ENCODE measurements at regions not wholly inside any gene's neighbourhood (a gene's known extent, or its start where the extent isn't known, plus 50 kb on each side); places are given as distances from the start of the nearest gene placed in this dataset.
"Not testable (repeated sequence)": the region's sequence is repeated elsewhere in the genome, so short reads cannot be mapped to it uniquely, and the experiment has no call there.

DNA sequence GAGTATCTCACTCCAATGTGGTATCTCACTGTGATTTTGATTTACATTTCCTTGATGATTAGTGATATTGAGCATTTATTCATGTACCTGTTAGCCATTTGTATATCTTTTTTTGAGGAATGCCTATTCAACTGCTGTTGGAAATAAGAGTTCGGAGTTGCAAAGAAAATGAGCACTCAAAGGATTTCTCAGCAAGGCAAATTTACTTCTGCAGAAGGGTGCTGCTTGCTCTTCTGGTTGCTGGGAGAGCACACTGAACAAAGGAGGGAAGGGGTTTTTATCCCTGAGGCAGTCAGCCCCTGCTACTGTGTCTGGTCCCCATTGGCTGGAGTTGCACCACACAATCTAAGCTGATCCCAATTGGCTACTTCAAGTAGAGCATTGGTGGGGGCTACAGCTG is 822.4 kb upstream of the ADGRB3 start:
- WGBS (ENCODE audit: insufficient coverage): 91% methylated on average over 1 of the region's 1 CpG
- no peaks in the 10 kb centered on the region for H3K4me1 ChIP-seq (ENCODE audit: control extremely low read depth in 1 of 4, control insufficient read depth in 4 of 4, insufficient read depth in 4 of 4, low read length in 3 of 4)

DNA sequence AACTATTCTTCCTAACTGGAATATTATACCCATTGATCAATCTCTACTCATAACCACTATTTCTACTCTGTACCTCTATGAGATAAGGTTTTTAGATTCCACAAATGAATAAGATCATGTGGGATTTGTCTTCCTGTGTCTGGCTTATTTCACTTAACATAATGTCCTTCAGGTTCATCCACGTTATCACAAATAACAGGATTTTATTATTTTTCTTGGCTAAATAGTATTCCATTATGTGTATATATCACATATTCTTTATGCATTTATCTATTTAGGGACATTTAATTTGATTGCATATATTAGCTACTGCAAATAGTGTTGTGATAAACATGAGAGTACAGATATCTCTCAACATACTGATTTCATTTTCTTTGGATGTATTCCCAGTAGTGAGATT is 823.0 kb upstream of the ADGRB3 start:
- Histone ChIP-seq H3K4me1 (ENCODE audit: control extremely low read depth in 1 of 4, control insufficient read depth in 4 of 4, insufficient read depth in 4 of 4, low read length in 3 of 4) (no peaks in the 10 kb centered on the region), H3K27ac (ENCODE audit: insufficient read depth in 1 of 2, low read depth in 1 of 2, low read length in 2 of 2, poor library complexity in 1 of 2, severe bottlenecking in 2 of 2) (no peak overlapping the region), H3K9me3 (ENCODE audit: control extremely low read depth in 1 of 5, control insufficient read depth in 4 of 5, insufficient read depth in 2 of 5, low read depth in 1 of 5, low read length in 4 of 5) (peaks cover 0 to 16% (median 7%) of the 10 kb centered on the region in 5 experiments), H3K27me3 (replicated peaks in 2 of 5; ENCODE audit: control insufficient read depth in 4 of 5, insufficient read depth in 5 of 5, low read length in 4 of 5) (no peaks in the 10 kb centered on the region), H3K4me3 (ENCODE audit: control insufficient read depth in 1 of 7, extremely low read depth in 1 of 7, insufficient read depth in 4 of 7, low read depth in 2 of 7, low read length in 6 of 7) (no peak overlapping the region), H3K36me3 (ENCODE audit: control insufficient read depth in 4 of 4, insufficient read depth in 4 of 4, low read length in 3 of 4) (no peaks in the 10 kb centered on the region)
- no peak for DNase-seq
- CTCF ChIA-PET: no interaction called here
- POLR2A ChIA-PET: no interaction called here
- WGBS (ENCODE audit: insufficient coverage): no CpG with 5 or more reads among the region's 1 CpG

More for the DNA sequence above, 822.4 kb upstream of the ADGRB3 start:
- ChIA-PET POLR2A (no interaction called here), CTCF (no interaction called here)
- no peak overlapping the region for H3K4me3 ChIP-seq (ENCODE audit: control insufficient read depth in 1 of 7, extremely low read depth in 1 of 7, insufficient read depth in 4 of 7, low read depth in 2 of 7, low read length in 6 of 7)
- no peaks in the 10 kb centered on the region for H3K36me3 ChIP-seq (ENCODE audit: control insufficient read depth in 4 of 4, insufficient read depth in 4 of 4, low read length in 3 of 4)
- DNase-seq: no peak
- H3K27ac ChIP-seq (ENCODE audit: insufficient read depth in 1 of 2, low read depth in 1 of 2, low read length in 2 of 2, poor library complexity in 1 of 2, severe bottlenecking in 2 of 2): no peak overlapping the region
- peaks cover 0 to 16% (median 7%) of the 10 kb centered on the region in 5 experiments for H3K9me3 ChIP-seq (ENCODE audit: control extremely low read depth in 1 of 5, control insufficient read depth in 4 of 5, insufficient read depth in 2 of 5, low read depth in 1 of 5, low read length in 4 of 5)
- no peaks in the 10 kb centered on the region for H3K27me3 ChIP-seq (replicated peaks in 2 of 5; ENCODE audit: control insufficient read depth in 4 of 5, insufficient read depth in 5 of 5, low read length in 4 of 5)

DNA sequence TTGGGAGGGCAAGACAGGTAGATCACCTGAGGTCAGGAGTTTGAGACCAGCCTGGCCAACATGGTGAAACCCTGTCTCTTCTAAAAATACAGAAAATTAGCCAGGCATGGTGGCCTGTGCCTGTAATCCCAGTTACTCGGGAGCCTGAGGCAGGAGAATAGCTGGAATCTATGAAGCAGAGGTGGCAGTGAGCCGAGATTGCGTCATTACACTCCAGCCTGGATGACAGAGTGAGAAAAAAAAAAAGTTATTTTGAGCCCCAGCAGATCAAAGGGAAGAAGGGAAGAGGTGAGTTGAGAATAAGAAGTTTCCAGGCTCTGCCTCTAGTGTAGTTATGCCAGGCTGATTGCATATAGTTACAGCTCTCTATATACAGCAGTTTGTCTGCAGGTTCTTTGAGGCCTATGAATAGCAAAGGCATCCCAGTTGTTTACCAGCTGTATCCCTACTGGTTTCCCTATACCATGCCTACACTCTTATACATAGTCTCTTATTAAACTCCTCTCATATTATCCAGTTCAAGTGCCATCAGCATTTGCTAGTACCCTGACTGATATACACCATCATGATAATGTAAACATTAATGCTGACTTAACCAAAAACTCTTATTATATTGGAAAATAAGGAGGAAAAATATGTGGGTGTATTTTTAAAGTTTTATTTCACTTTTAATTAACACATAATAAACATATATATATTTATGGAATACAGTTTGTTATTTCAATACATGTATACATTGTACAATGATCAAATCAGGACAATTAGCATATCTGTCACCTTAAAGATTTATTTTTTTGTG is 823.6 kb upstream of the ADGRB3 start:
- POLR2A ChIA-PET: no interaction called here

DNA sequence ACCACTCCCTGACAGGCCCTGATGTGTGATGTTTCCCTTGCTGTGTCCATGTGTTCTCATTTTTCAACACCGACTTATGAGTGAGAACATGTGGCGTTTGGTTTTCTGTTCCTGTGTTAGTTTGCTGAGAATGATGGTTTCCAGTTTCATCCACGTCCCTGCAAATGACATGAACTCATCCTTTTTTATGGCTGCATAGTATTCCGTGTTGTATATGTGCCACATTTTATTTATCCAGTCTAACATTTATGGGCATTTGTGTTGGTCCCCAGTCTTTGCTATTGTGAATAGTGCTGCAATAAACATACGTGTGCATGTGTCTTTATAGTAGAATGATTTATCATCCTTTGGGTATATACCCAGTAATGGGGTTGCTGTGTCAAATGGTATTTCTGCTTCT is 830.3 kb upstream of the ADGRB3 start:
- no CpG with 5 or more reads among the region's 5 CpGs for WGBS (ENCODE audit: insufficient coverage)

More for the DNA sequence above, 823.6 kb upstream of the ADGRB3 start:
- Histone ChIP-seq H3K4me3 (ENCODE audit: control insufficient read depth in 1 of 7, extremely low read depth in 1 of 7, insufficient read depth in 4 of 7, low read depth in 2 of 7, low read length in 6 of 7) (no peak overlapping the region), H3K4me1 (ENCODE audit: control extremely low read depth in 1 of 4, control insufficient read depth in 4 of 4, insufficient read depth in 4 of 4, low read length in 3 of 4) (no peaks in the 10 kb centered on the region), H3K27me3 (replicated peaks in 2 of 5; ENCODE audit: control insufficient read depth in 4 of 5, insufficient read depth in 5 of 5, low read length in 4 of 5) (no peaks in the 10 kb centered on the region), H3K36me3 (ENCODE audit: control insufficient read depth in 4 of 4, insufficient read depth in 4 of 4, low read length in 3 of 4) (no peaks in the 10 kb centered on the region), H3K9me3 (ENCODE audit: control extremely low read depth in 1 of 5, control insufficient read depth in 4 of 5, insufficient read depth in 2 of 5, low read depth in 1 of 5, low read length in 4 of 5) (peaks cover 0 to 16% (median 7%) of the 10 kb centered on the region in 5 experiments), H3K27ac (ENCODE audit: insufficient read depth in 1 of 2, low read depth in 1 of 2, low read length in 2 of 2, poor library complexity in 1 of 2, severe bottlenecking in 2 of 2) (no peak overlapping the region)
- 92% methylated on average over 3 of the region's 3 CpGs for WGBS (ENCODE audit: insufficient coverage)
- CTCF ChIA-PET: interaction anchor here (0.6 kb wide), 1 partner anchor 10 kb away, joined by 3 read pairs; no protein-coding TSS in a partner anchor
- DNase-seq: no peak

DNA sequence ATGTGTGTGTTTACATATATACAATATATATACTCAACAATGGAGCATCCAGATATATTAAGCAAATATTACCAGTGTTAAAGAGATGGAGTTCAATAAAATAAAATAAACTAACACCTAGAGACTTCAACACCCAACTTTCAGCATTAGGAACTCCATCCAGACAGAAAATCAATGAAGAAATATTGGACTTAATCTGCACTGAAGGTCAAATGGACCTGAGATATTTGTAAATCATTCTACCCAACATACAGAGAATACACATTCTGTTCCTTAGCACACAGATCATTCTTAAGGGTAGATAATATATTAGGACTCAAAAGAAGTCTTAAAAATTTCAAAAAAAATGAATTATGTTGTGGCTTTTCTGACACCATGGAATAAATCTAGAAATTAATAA is 832.3 kb upstream of the ADGRB3 start:
- Histone ChIP-seq H3K4me1 (ENCODE audit: control extremely low read depth in 1 of 4, control insufficient read depth in 4 of 4, insufficient read depth in 4 of 4, low read length in 3 of 4) (no peaks in the 10 kb centered on the region), H3K27ac (ENCODE audit: insufficient read depth in 1 of 2, low read depth in 1 of 2, low read length in 2 of 2, poor library complexity in 1 of 2, severe bottlenecking in 2 of 2) (no peak overlapping the region), H3K27me3 (replicated peaks in 2 of 5; ENCODE audit: control insufficient read depth in 4 of 5, insufficient read depth in 5 of 5, low read length in 4 of 5) (no peaks in the 10 kb centered on the region), H3K36me3 (ENCODE audit: control insufficient read depth in 4 of 4, insufficient read depth in 4 of 4, low read length in 3 of 4) (no peaks in the 10 kb centered on the region), H3K9me3 (ENCODE audit: control extremely low read depth in 1 of 5, control insufficient read depth in 4 of 5, insufficient read depth in 2 of 5, low read depth in 1 of 5, low read length in 4 of 5) (peaks cover 0 to 1% (median 0%) of the 10 kb centered on the region in 5 experiments), H3K4me3 (ENCODE audit: control insufficient read depth in 1 of 7, extremely low read depth in 1 of 7, insufficient read depth in 4 of 7, low read depth in 2 of 7, low read length in 6 of 7) (no peak overlapping the region)
- CTCF ChIA-PET: no interaction called here
- POLR2A ChIA-PET: no interaction called here
- peak in 2 of 3 donors; percentile 18 to 47 for DNase-seq

More for the DNA sequence above, 830.3 kb upstream of the ADGRB3 start:
- POLR2A ChIA-PET; H3K4me1 ChIP-seq (ENCODE audit: control extremely low read depth in 1 of 4, control insufficient read depth in 4 of 4, insufficient read depth in 4 of 4, low read length in 3 of 4); H3K9me3 ChIP-seq (ENCODE audit: control extremely low read depth in 1 of 5, control insufficient read depth in 4 of 5, insufficient read depth in 2 of 5, low read depth in 1 of 5, low read length in 4 of 5); H3K27me3 ChIP-seq (replicated peaks in 2 of 5; ENCODE audit: control insufficient read depth in 4 of 5, insufficient read depth in 5 of 5, low read length in 4 of 5); H3K4me3 ChIP-seq (ENCODE audit: control insufficient read depth in 1 of 7, extremely low read depth in 1 of 7, insufficient read depth in 4 of 7, low read depth in 2 of 7, low read length in 6 of 7); DNase-seq; H3K36me3 ChIP-seq (ENCODE audit: control insufficient read depth in 4 of 4, insufficient read depth in 4 of 4, low read length in 3 of 4); H3K27ac ChIP-seq (ENCODE audit: insufficient read depth in 1 of 2, low read depth in 1 of 2, low read length in 2 of 2, poor library complexity in 1 of 2, severe bottlenecking in 2 of 2); CTCF ChIA-PET: not testable (repeated sequence)

DNA sequence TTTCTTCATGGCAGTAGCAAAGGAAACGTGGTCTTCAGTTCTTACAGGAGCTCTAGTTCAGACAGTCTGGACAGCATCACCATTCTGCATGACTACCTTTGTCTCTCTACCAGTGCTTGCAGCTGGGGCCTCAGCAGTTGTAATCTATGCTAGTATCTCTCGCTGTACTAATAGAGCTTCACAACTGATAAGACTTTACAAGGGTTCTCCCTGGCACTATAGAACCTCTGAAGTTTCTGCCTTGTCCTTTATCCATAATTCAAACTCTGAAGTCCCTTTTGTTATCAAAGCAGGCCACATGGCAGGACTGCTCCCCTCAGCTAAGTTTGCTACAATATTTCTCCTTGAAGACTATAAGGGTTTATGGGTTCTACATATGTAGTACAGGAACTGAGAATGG is 842.1 kb upstream of the ADGRB3 start:
- Histone ChIP-seq H3K4me3 (ENCODE audit: control insufficient read depth in 1 of 7, extremely low read depth in 1 of 7, insufficient read depth in 4 of 7, low read depth in 2 of 7, low read length in 6 of 7) (no peak overlapping the region), H3K9me3 (ENCODE audit: control extremely low read depth in 1 of 5, control insufficient read depth in 4 of 5, insufficient read depth in 2 of 5, low read depth in 1 of 5, low read length in 4 of 5) (no peaks in the 10 kb centered on the region), H3K36me3 (ENCODE audit: control insufficient read depth in 4 of 4, insufficient read depth in 4 of 4, low read length in 3 of 4) (no peaks in the 10 kb centered on the region), H3K27ac (ENCODE audit: insufficient read depth in 1 of 2, low read depth in 1 of 2, low read length in 2 of 2, poor library complexity in 1 of 2, severe bottlenecking in 2 of 2) (no peak overlapping the region), H3K27me3 (replicated peaks in 2 of 5; ENCODE audit: control insufficient read depth in 4 of 5, insufficient read depth in 5 of 5, low read length in 4 of 5) (no peaks in the 10 kb centered on the region), H3K4me1 (ENCODE audit: control extremely low read depth in 1 of 4, control insufficient read depth in 4 of 4, insufficient read depth in 4 of 4, low read length in 3 of 4) (no peaks in the 10 kb centered on the region)
- WGBS (ENCODE audit: insufficient coverage): 87% methylated on average over 2 of the region's 2 CpGs
- no peak for DNase-seq
- CTCF ChIA-PET: no interaction called here
- POLR2A ChIA-PET: no interaction called here

DNA sequence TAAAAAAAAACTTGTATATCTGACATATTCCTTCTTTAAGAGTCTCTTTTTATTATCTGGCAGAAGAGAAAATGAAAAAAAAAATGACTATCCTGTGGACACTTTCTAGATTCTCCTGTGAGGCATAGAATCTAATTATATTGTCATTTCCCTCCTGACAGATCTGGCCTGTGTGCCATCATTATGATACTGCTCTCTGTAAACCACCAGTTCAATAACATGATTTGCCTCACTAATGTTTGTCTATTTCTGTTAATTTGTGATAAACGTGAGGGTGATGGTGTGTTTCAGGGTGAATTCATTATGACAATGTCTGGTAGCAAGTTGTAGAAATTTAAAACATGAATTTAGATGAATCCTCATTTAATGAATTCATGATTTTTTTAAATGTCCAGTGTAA is 844.5 kb upstream of the ADGRB3 start:
- Histone ChIP-seq H3K4me3 (ENCODE audit: control insufficient read depth in 1 of 7, extremely low read depth in 1 of 7, insufficient read depth in 4 of 7, low read depth in 2 of 7, low read length in 6 of 7) (no peak overlapping the region), H3K27me3 (replicated peaks in 2 of 5; ENCODE audit: control insufficient read depth in 4 of 5, insufficient read depth in 5 of 5, low read length in 4 of 5) (no peaks in the 10 kb centered on the region), H3K4me1 (ENCODE audit: control extremely low read depth in 1 of 4, control insufficient read depth in 4 of 4, insufficient read depth in 4 of 4, low read length in 3 of 4) (no peaks in the 10 kb centered on the region), H3K36me3 (ENCODE audit: control insufficient read depth in 4 of 4, insufficient read depth in 4 of 4, low read length in 3 of 4) (no peaks in the 10 kb centered on the region), H3K9me3 (ENCODE audit: control extremely low read depth in 1 of 5, control insufficient read depth in 4 of 5, insufficient read depth in 2 of 5, low read depth in 1 of 5, low read length in 4 of 5) (no peaks in the 10 kb centered on the region), H3K27ac (ENCODE audit: insufficient read depth in 1 of 2, low read depth in 1 of 2, low read length in 2 of 2, poor library complexity in 1 of 2, severe bottlenecking in 2 of 2) (no peak overlapping the region)
- ChIA-PET POLR2A (no interaction called here), CTCF (no interaction called here)
- no CpG with 5 or more reads among the region's 1 CpG for WGBS (ENCODE audit: insufficient coverage)
- DNase-seq: no peak

Data from common myeloid progenitor, CD34-positive (primary cell).